ENCODE measurements at regions not wholly inside any gene's neighbourhood (a gene's known extent, or its start where the extent isn't known, plus 50 kb on each side); places are given as distances from the start of the nearest gene placed in this dataset.

GRCh38 chr16:82506692-82507670 lies 119.8 kb upstream of the CDH13 start:
- ATAC-seq: no peak
- TF ChIP-seq PATZ1 (CRISPR knock-in tag; IDR thresholded peaks at IDR 0.05; ENCODE audit: borderline replicate concordance): no peak
- no peak for TF ChIP-seq ARNTL (CRISPR knock-in tag; IDR thresholded peaks at IDR 0.05; ENCODE audit: borderline replicate concordance, low read depth)
- no peak for TF ChIP-seq ESRRG (CRISPR knock-in tag; IDR thresholded peaks at IDR 0.05)
- no peak for TF ChIP-seq CSRNP3 (CRISPR knock-in tag; IDR thresholded peaks at IDR 0.05)
- TF ChIP-seq ZNF565 (CRISPR knock-in tag; conservative IDR thresholded peaks at IDR 0.05; ENCODE audit: low read depth): no peak
- TF ChIP-seq GLIS3 (CRISPR knock-in tag; IDR thresholded peaks at IDR 0.05): no peak
- no peak for TF ChIP-seq ZNF8 (CRISPR knock-in tag; IDR thresholded peaks at IDR 0.05)
- TF ChIP-seq ISL1 (CRISPR knock-in tag; IDR thresholded peaks at IDR 0.05): no peak
- TF ChIP-seq OSR1 (CRISPR knock-in tag; IDR thresholded peaks at IDR 0.05): no peak
- TF ChIP-seq POU6F1 (CRISPR knock-in tag; IDR thresholded peaks at IDR 0.05; ENCODE audit: borderline replicate concordance, low read depth): no peak
- no peak for TF ChIP-seq ZFP3 (CRISPR knock-in tag; IDR thresholded peaks at IDR 0.05)
- no peak for TF ChIP-seq ZNF70 (CRISPR knock-in tag; IDR thresholded peaks at IDR 0.05)
- no peak for TF ChIP-seq CREB5 (CRISPR knock-in tag; IDR thresholded peaks at IDR 0.05; ENCODE audit: low read depth)

- TF ChIP-seq SNAI2 (CRISPR knock-in tag; IDR thresholded peaks at IDR 0.05) (no peak), ZNF565 (CRISPR knock-in tag; conservative IDR thresholded peaks at IDR 0.05; ENCODE audit: low read depth) (no peak), CSRNP3 (CRISPR knock-in tag; IDR thresholded peaks at IDR 0.05) (no peak), ZC3H10 (CRISPR knock-in tag; IDR thresholded peaks at IDR 0.05) (no peak), RARB (CRISPR knock-in tag; IDR thresholded peaks at IDR 0.05) (no peak), CREB5 (CRISPR knock-in tag; IDR thresholded peaks at IDR 0.05; ENCODE audit: low read depth) (no peak), OSR1 (CRISPR knock-in tag; IDR thresholded peaks at IDR 0.05) (no peak), PATZ1 (CRISPR knock-in tag; IDR thresholded peaks at IDR 0.05; ENCODE audit: borderline replicate concordance) (no peak), TCF4 (CRISPR knock-in tag; IDR thresholded peaks at IDR 0.05; ENCODE audit: borderline replicate concordance) (no peak), GLIS3 (CRISPR knock-in tag; IDR thresholded peaks at IDR 0.05) (no peak), ZFP3 (CRISPR knock-in tag; IDR thresholded peaks at IDR 0.05) (no peak), PPARA (CRISPR knock-in tag; IDR thresholded peaks at IDR 0.05; ENCODE audit: borderline replicate concordance) (no peak), ZFP30 (CRISPR knock-in tag; IDR thresholded peaks at IDR 0.05) (no peak), POU6F1 (CRISPR knock-in tag; IDR thresholded peaks at IDR 0.05; ENCODE audit: borderline replicate concordance, low read depth) (no peak)
- no peak for ATAC-seq
Observed at GRCh38 chr16:82504836-82505235, 121.9 kb upstream of the CDH13 start.

All from SK-N-SH treated with all-trans-retinoic acid at 6 μM for 48 hours (cell line).